Right lobe of liver (tissue), 4 donors: ENCODE measurements at regions not wholly inside any gene's neighbourhood (a gene's known extent, or its start where the extent isn't known, plus 50 kb on each side); places are given as distances from the start of the nearest gene placed in this dataset.

Source experiments
- CTCF ChIP-seq, 4 donors: fragments of 200-600 bp in 3 of 4; fragments of 450-650 bp in 1 of 4; IDR thresholded peaks; one replicate each; pipeline versions ENCODE4 v1.5.1 to v1.8.0; 2016 to 2022; ENCODE audit warnings: antibody characterized with exemption in 4 of 4, mild to moderate bottlenecking in 2 of 4
- POLR2A ChIP-seq: fragments of 450-650 bp; IDR thresholded peaks from one replicate; pipeline ENCODE4 v1.6.1; 2017; ENCODE audit warnings: antibody characterized with exemption, mild to moderate bottlenecking
- donor health status: DM: no; HTN: no; CAD: no.
- donor health status: DM: no; HTN: no; CAD: no.
- donor health status: DM: no; HTN: yes; CAD: no.

GRCh38 chr9:134575103-134575900 lies 66.3 kb upstream of the COL5A1 start:
- TF ChIP-seq CTCF (IDR thresholded peaks at IDR 0.05) (no peak), POLR2A (no peak)
